Neural cell (in vitro differentiated cells): ENCODE measurements at regions not wholly inside any gene's neighbourhood (a gene's known extent, or its start where the extent isn't known, plus 50 kb on each side); places are given as distances from the start of the nearest gene placed in this dataset.

Source experiments
- H2AFZ ChIP-seq: fragments of 200-600, 300-800 bp; sonication (generic), shearing (Covaris generic); 2 replicates; pipeline ENCODE4 v1.6.0; 2014; ENCODE audit warnings: low read depth, mild to moderate bottlenecking, antibody characterized with exemption, low read length, moderate library complexity
- H3F3A ChIP-seq: fragments of 200-600 bp; shearing (Covaris generic); 2 replicates; pipeline ENCODE4 v1.6.1; 2016; ENCODE audit warnings: mild to moderate bottlenecking, moderate library complexity, mixed read lengths, antibody characterized with exemption, low read length; ENCODE audit not compliant: insufficient read depth, poor library complexity, severe bottlenecking
- H3K27ac ChIP-seq: fragments of 200-600, 300-800 bp; sonication (generic), shearing (Covaris generic); 2 replicates; pipeline ENCODE4 v1.5.1; 2014; ENCODE audit warnings: mild to moderate bottlenecking, low read length, moderate library complexity
- H3K27me3 ChIP-seq: fragments of 300-800, 200-600 bp; sonication (generic), shearing (Covaris generic); 2 replicates; pipeline ENCODE4 v1.6.0; 2014; ENCODE audit warnings: mild to moderate bottlenecking, low read depth, low read length, moderate library complexity; ENCODE audit not compliant: insufficient read depth
- H3K36me3 ChIP-seq: fragments of 300-800, 200-600 bp; sonication (generic), shearing (Covaris generic); 2 replicates; pipeline ENCODE4 v1.5.1; 2014; ENCODE audit warnings: mild to moderate bottlenecking, antibody characterized with exemption, low read length, moderate library complexity; ENCODE audit not compliant: insufficient read depth
- H3K4me2 ChIP-seq: fragments of 300-800, 200-600 bp; sonication (generic), shearing (Covaris generic); 2 replicates; pipeline ENCODE4 v1.6.0; 2014; ENCODE audit warnings: mild to moderate bottlenecking, low read length
- H3K4me3 ChIP-seq: fragments of 300-800, 200-600 bp; sonication (generic), shearing (Covaris generic); 2 replicates; pipeline ENCODE4 v1.5.1; 2014; ENCODE audit warnings: mild to moderate bottlenecking, low read length, moderate library complexity
- H3K79me2 ChIP-seq: fragments of 200-600 bp; shearing (Covaris generic); replicated peaks from 2 replicates; pipeline ENCODE4 v1.6.0; 2014; ENCODE audit warnings: mild to moderate bottlenecking, low read length, moderate library complexity; ENCODE audit not compliant: insufficient read depth
- H3K9ac ChIP-seq: fragments of 300-800, 200-600 bp; sonication (generic), shearing (Covaris generic); 2 replicates; pipeline ENCODE4 v1.6.1; 2016; ENCODE audit warnings: mild to moderate bottlenecking, low read length, mixed read lengths
- H3K9me2 ChIP-seq: fragments of 200-600 bp; shearing (Covaris generic); 2 replicates; pipeline ENCODE4 v1.6.1; 2016; ENCODE audit warnings: mild to moderate bottlenecking, low read length, mixed read lengths; ENCODE audit not compliant: insufficient read depth
- H3K9me3 ChIP-seq: fragments of 200-600, 300-800 bp; sonication (generic), shearing (Covaris generic); 2 replicates; pipeline ENCODE4 v1.6.1; 2016; ENCODE audit warnings: mild to moderate bottlenecking, mixed run types, low read length, moderate library complexity, mixed read lengths
- H4K20me1 ChIP-seq: fragments of 200-600 bp; shearing (Covaris generic); 2 replicates; pipeline ENCODE4 v1.6.1; 2016; ENCODE audit warnings: mild to moderate bottlenecking, mixed run types; ENCODE audit not compliant: insufficient read depth
- CTCF ChIP-seq: fragments of 450-650 bp; IDR thresholded peaks from 2 replicates; pipeline ENCODE4 v1.5.1; 2014; ENCODE audit warnings: antibody characterized with exemption, mild to moderate bottlenecking, moderate library complexity; ENCODE audit not compliant: poor library complexity, severe bottlenecking
- EP300 ChIP-seq: fragments of 450-650 bp; conservative IDR thresholded peaks from 2 replicates; pipeline ENCODE4 v1.6.1; 2014; ENCODE audit warnings: antibody characterized with exemption, mild to moderate bottlenecking, moderate library complexity; ENCODE audit not compliant: poor library complexity, severe bottlenecking
- EZH2 ChIP-seq: fragments of 200-600, 300-800 bp; shearing (Covaris generic), sonication (generic); IDR thresholded peaks from 2 replicates; pipeline ENCODE4 v1.6.1; 2014; ENCODE audit warnings: antibody characterized with exemption, low read length, borderline replicate concordance, mild to moderate bottlenecking; ENCODE audit not compliant: insufficient read depth, poor library complexity, severe bottlenecking
- MXI1 ChIP-seq: fragments of 450-650 bp; conservative IDR thresholded peaks from 2 replicates; pipeline ENCODE4 v1.6.1; 2014; ENCODE audit warnings: antibody characterized with exemption, mild to moderate bottlenecking; ENCODE audit not compliant: poor library complexity, severe bottlenecking
- POLR2AphosphoS5 ChIP-seq: IDR thresholded peaks from 2 replicates; pipeline ENCODE4 v1.6.1; 2012
- RAD21 ChIP-seq: fragments of 450-650 bp; conservative IDR thresholded peaks from 2 replicates; pipeline ENCODE4 v1.6.1; 2014; ENCODE audit warnings: antibody characterized with exemption, mild to moderate bottlenecking, moderate library complexity
- SMC3 ChIP-seq: fragments of 450-650 bp; conservative IDR thresholded peaks from 2 replicates; pipeline ENCODE4 v1.6.1; 2014; ENCODE audit warnings: antibody characterized with exemption, mild to moderate bottlenecking, moderate library complexity; ENCODE audit not compliant: poor library complexity
- TAF1 ChIP-seq: IDR thresholded peaks from 2 replicates; pipeline ENCODE4 v1.6.1; 2012; ENCODE audit warnings: low read depth
- TF ChIP-seq, protein P1 (sequence below): IDR thresholded peaks from 2 replicates; pipeline ENCODE4 v1.6.1; 2012; ENCODE audit warnings: borderline replicate concordance

GRCh38 chr5:42228279-42228678 is 195.0 kb upstream of the GHR start:
- no peaks in the 10 kb centered on the region for H3K79me2 ChIP-seq
- H4K20me1 ChIP-seq = no peaks in the 10 kb centered on the region
- no peaks in the 10 kb centered on the region for H3F3A ChIP-seq
- TF ChIP-seq EP300 (no peak), SMC3 (no peak), EZH2 (no peak)
- no peak overlapping the region for H2AFZ ChIP-seq
- H3K27ac ChIP-seq = no peak overlapping the region
- H3K4me3 ChIP-seq = no peak overlapping the region
- H3K9ac ChIP-seq = no peak overlapping the region
- no peak overlapping the region for H3K4me2 ChIP-seq
- no peaks in the 10 kb centered on the region for H3K27me3 ChIP-seq
- no peaks in the 10 kb centered on the region for H3K9me2 ChIP-seq
- no peaks in the 10 kb centered on the region for H3K36me3 ChIP-seq
- no peaks in the 10 kb centered on the region for H3K9me3 ChIP-seq

DNA sequence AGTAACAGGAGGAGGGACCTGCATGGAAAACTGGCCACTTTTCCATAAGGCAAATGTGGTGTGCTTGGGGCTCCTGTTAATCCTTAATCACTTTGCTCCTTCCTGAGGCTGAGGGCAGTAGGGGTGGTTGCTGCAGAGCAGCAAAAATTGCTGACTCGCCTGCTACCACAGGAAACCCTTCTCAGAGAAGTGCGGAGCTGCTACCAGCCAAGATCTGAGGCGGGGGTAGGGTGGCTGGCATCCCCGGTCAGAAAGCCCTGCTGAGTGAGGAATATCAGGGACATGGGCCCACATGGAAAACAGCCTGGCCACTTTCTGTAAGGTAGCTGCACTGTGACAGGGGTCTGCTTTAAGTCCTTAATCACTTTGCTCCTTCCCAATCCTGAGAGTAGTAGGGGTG is 192.4 kb upstream of the GHR start:
- H3K79me2 ChIP-seq = no peaks in the 10 kb centered on the region
- H3K9me2 ChIP-seq = no peaks in the 10 kb centered on the region
- no peaks in the 10 kb centered on the region for H3K27me3 ChIP-seq
- H3K4me3 ChIP-seq = no peak overlapping the region
- no peak overlapping the region for H3K27ac ChIP-seq
- no peak overlapping the region for H2AFZ ChIP-seq
- H3F3A ChIP-seq = no peaks in the 10 kb centered on the region
- H3K9me3 ChIP-seq = no peaks in the 10 kb centered on the region
- no peaks in the 10 kb centered on the region for H3K36me3 ChIP-seq
- no peaks in the 10 kb centered on the region for H4K20me1 ChIP-seq
- H3K4me2 ChIP-seq = no peak overlapping the region
- TF ChIP-seq, protein P1, sequence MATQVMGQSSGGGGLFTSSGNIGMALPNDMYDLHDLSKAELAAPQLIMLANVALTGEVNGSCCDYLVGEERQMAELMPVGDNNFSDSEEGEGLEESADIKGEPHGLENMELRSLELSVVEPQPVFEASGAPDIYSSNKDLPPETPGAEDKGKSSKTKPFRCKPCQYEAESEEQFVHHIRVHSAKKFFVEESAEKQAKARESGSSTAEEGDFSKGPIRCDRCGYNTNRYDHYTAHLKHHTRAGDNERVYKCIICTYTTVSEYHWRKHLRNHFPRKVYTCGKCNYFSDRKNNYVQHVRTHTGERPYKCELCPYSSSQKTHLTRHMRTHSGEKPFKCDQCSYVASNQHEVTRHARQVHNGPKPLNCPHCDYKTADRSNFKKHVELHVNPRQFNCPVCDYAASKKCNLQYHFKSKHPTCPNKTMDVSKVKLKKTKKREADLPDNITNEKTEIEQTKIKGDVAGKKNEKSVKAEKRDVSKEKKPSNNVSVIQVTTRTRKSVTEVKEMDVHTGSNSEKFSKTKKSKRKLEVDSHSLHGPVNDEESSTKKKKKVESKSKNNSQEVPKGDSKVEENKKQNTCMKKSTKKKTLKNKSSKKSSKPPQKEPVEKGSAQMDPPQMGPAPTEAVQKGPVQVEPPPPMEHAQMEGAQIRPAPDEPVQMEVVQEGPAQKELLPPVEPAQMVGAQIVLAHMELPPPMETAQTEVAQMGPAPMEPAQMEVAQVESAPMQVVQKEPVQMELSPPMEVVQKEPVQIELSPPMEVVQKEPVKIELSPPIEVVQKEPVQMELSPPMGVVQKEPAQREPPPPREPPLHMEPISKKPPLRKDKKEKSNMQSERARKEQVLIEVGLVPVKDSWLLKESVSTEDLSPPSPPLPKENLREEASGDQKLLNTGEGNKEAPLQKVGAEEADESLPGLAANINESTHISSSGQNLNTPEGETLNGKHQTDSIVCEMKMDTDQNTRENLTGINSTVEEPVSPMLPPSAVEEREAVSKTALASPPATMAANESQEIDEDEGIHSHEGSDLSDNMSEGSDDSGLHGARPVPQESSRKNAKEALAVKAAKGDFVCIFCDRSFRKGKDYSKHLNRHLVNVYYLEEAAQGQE = no peak
- TF ChIP-seq SMC3 = no peak
- TF ChIP-seq MXI1 = no peak
- no peak for TF ChIP-seq CTCF
- TF ChIP-seq EP300 = no peak
- no peak for TF ChIP-seq EZH2
- TF ChIP-seq RAD21 = no peak
- TF ChIP-seq POLR2AphosphoS5 = no peak
- TF ChIP-seq TAF1 = no peak
- no peak overlapping the region for H3K9ac ChIP-seq

DNA sequence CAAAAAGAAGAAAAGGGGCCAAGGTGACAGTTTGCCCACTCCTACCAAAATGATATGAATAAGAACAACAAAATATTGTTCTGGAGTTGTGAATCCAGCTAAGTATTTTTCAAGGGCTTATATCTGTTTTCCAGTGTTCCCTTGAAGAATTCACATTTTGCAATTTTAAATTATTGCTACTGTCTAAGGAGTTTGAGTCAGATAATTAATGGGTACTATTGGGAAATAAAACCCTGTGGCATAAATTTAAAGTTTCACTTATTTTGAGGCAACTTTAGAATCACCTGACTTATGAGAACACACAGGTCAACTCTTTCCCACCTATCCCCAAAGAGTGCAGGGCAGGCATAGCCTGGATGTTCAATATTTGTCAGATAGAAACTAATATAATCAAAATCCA is 188.0 kb upstream of the GHR start:
- Histone ChIP-seq H3K9me3 (no peaks in the 10 kb centered on the region), H4K20me1 (no peaks in the 10 kb centered on the region), H3K9me2 (no peaks in the 10 kb centered on the region), H3F3A (no peaks in the 10 kb centered on the region), H3K27ac (no peak overlapping the region), H2AFZ (no peak overlapping the region), H3K27me3 (no peaks in the 10 kb centered on the region), H3K36me3 (no peaks in the 10 kb centered on the region), H3K4me3 (no peak overlapping the region), H3K4me2 (no peak overlapping the region), H3K79me2 (no peaks in the 10 kb centered on the region), H3K9ac (no peak overlapping the region)
- TF ChIP-seq SMC3 (no peak), RAD21 (no peak), MXI1 (no peak), EZH2 (no peak), POLR2AphosphoS5 (no peak), TAF1 (no peak), EP300 (no peak), CTCF (no peak)
- TF ChIP-seq, protein P1 = no peak
